Keratinocyte (primary cell): ENCODE measurements at regions not wholly inside any gene's neighbourhood (a gene's known extent, or its start where the extent isn't known, plus 50 kb on each side); places are given as distances from the start of the nearest gene placed in this dataset.

Experiments used
- DNase-seq: peaks from one replicate; pipeline ENCODE4 v3.0.0-alpha.2; 2011; ENCODE audit warnings: low read depth, missing footprints, low spot score
- FAIRE-seq: peaks from 2 replicates; lab custom pipeline; 2011; peaks lifted over from hg19 to GRCh38; lab: Jason Lieb, UNC
- H2AFZ ChIP-seq: 2 replicates; pipeline ENCODE4 v1.6.0; 2012; ENCODE audit warnings: low read length, control low read depth, inconsistent platforms; ENCODE audit not compliant: control insufficient read depth
- H3K27ac ChIP-seq: 2 replicates; pipeline ENCODE4 v1.5.1; 2011; ENCODE audit warnings: low read length; ENCODE audit not compliant: control insufficient read depth, insufficient read depth
- H3K27me3 ChIP-seq: 3 replicates; pipeline ENCODE4 v1.6.0; 2011; ENCODE audit warnings: low read length; ENCODE audit not compliant: control insufficient read depth, insufficient read depth; ENCODE audit errors: extremely low read depth
- H3K36me3 ChIP-seq, 2 experiments: 2 replicates in 1 of 2; 3 replicates in 1 of 2; pipeline ENCODE4 v1.5.1; 2011; ENCODE audit warnings: low read length in 2 of 2, mild to moderate bottlenecking in 1 of 2; ENCODE audit not compliant: control insufficient read depth in 2 of 2, insufficient read depth in 2 of 2; ENCODE audit errors: extremely low read depth in 1 of 2
- H3K4me1 ChIP-seq: 3 replicates; pipeline ENCODE4 v1.5.1; 2011; ENCODE audit warnings: low read length; ENCODE audit not compliant: control insufficient read depth, insufficient read depth; ENCODE audit errors: extremely low read depth
- H3K4me2 ChIP-seq: 3 replicates; pipeline ENCODE4 v1.6.0; 2011; ENCODE audit warnings: low read depth, low read length; ENCODE audit not compliant: control insufficient read depth, insufficient read depth; ENCODE audit errors: extremely low read depth
- H3K4me3 ChIP-seq, 3 experiments: fragments of 200-600 bp in 1 of 3; sonication (generic) in 1 of 3; 2 replicates in 2 of 3; 3 replicates in 1 of 3; pipeline ENCODE4 v1.5.1; 2011 to 2016; ENCODE audit warnings: low read length in 3 of 3, mild to moderate bottlenecking in 3 of 3, control low read depth in 2 of 3, inconsistent platforms in 1 of 3, low read depth in 1 of 3, mixed read lengths in 1 of 3, mixed run types in 1 of 3, moderate library complexity in 1 of 3; ENCODE audit not compliant: control insufficient read depth in 2 of 3, insufficient read depth in 2 of 3; ENCODE audit errors: extremely low read depth in 1 of 3
- H3K79me2 ChIP-seq: 2 replicates; pipeline ENCODE4 v1.6.0; 2012; ENCODE audit warnings: low read length; ENCODE audit not compliant: control insufficient read depth, insufficient read depth
- H3K9ac ChIP-seq: 3 replicates; pipeline ENCODE4 v1.6.0; 2011; ENCODE audit warnings: low read length; ENCODE audit not compliant: control insufficient read depth, insufficient read depth; ENCODE audit errors: extremely low read depth
- H3K9me1 ChIP-seq: 3 replicates; pipeline ENCODE4 v1.6.0; 2011; ENCODE audit warnings: low read length; ENCODE audit not compliant: control insufficient read depth, insufficient read depth; ENCODE audit errors: extremely low read depth
- H3K9me3 ChIP-seq: 2 replicates; pipeline ENCODE4 v1.5.1; 2012; ENCODE audit warnings: low read depth, low read length; ENCODE audit not compliant: control insufficient read depth
- H4K20me1 ChIP-seq: 3 replicates; pipeline ENCODE4 v1.6.0; 2011; ENCODE audit warnings: low read length; ENCODE audit not compliant: control insufficient read depth, insufficient read depth; ENCODE audit errors: extremely low read depth
- EZH2 ChIP-seq: IDR thresholded peaks from one replicate; pipeline ENCODE4 v1.6.1; 2012; ENCODE audit warnings: inconsistent platforms, mild to moderate bottlenecking, low read length, moderate library complexity
- dilution Hi-C: fragments of 300-500 bp; cut with MboI; formaldehyde crosslinking; loops from one replicate; pipeline ENCODE4 v1.7.0; 2020; ENCODE audit warnings: low sequenced_read_pairs; ENCODE audit not compliant: extremely low pct_ligation_motif_present
- TF ChIP-seq, protein P1 (sequence below), 3 experiments: IDR thresholded peaks in 1 of 3; conservative IDR thresholded peaks in 1 of 3; optimal IDR thresholded peaks in 1 of 3; 2 replicates in 2 of 3; 3 replicates in 1 of 3; pipeline versions ENCODE3 to v1.5.1; 2011; ENCODE audit warnings: low read length in 3 of 3, mild to moderate bottlenecking in 3 of 3, moderate library complexity in 2 of 3, control low read depth in 1 of 3, inconsistent platforms in 1 of 3; ENCODE audit not compliant: insufficient read depth in 2 of 3; ENCODE audit errors: extremely low read depth in 1 of 3

- no peak for FAIRE-seq
- Histone ChIP-seq H2AFZ (no peak overlapping the region), H3K79me2 (no peaks in the 10 kb centered on the region), H3K27me3 (no peaks in the 10 kb centered on the region), H3K9me3 (no peaks in the 10 kb centered on the region), H3K4me1 (no peaks in the 10 kb centered on the region), H4K20me1 (no peaks in the 10 kb centered on the region), H3K4me2 (no peak overlapping the region), H3K9ac (no peak overlapping the region), H3K36me3 (no peaks in the 10 kb centered on the region), H3K27ac (no peak overlapping the region), H3K4me3 (no peak overlapping the region), H3K9me1 (no peaks in the 10 kb centered on the region)
- dilution Hi-C loops = no loop called here
- DNase-seq = no peak
- TF ChIP-seq EZH2 = no peak
- TF ChIP-seq, protein P1, sequence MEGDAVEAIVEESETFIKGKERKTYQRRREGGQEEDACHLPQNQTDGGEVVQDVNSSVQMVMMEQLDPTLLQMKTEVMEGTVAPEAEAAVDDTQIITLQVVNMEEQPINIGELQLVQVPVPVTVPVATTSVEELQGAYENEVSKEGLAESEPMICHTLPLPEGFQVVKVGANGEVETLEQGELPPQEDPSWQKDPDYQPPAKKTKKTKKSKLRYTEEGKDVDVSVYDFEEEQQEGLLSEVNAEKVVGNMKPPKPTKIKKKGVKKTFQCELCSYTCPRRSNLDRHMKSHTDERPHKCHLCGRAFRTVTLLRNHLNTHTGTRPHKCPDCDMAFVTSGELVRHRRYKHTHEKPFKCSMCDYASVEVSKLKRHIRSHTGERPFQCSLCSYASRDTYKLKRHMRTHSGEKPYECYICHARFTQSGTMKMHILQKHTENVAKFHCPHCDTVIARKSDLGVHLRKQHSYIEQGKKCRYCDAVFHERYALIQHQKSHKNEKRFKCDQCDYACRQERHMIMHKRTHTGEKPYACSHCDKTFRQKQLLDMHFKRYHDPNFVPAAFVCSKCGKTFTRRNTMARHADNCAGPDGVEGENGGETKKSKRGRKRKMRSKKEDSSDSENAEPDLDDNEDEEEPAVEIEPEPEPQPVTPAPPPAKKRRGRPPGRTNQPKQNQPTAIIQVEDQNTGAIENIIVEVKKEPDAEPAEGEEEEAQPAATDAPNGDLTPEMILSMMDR (optimal IDR thresholded peaks at IDR 0.05 in 1 of 3, IDR thresholded peaks at IDR 0.05 in 1 of 3, conservative IDR thresholded peaks at IDR 0.05 in 1 of 3; ENCODE audit: extremely low read depth in 1 of 3, insufficient read depth in 2 of 3, low read length in 3 of 3) = no peak
These were observed 529.1 kb upstream of the MEX3C start for GRCh38 chr18:51726614-51727013.

- DNase-seq (no peak), FAIRE-seq (no peak)
- Histone ChIP-seq H3K36me3 (no peaks in the 10 kb centered on the region), H3K4me3 (no peak overlapping the region), H2AFZ (no peak overlapping the region), H3K27ac (no peak overlapping the region), H3K27me3 (no peaks in the 10 kb centered on the region), H3K9me3 (no peaks in the 10 kb centered on the region), H3K4me2 (no peak overlapping the region), H3K79me2 (no peaks in the 10 kb centered on the region), H3K9me1 (no peaks in the 10 kb centered on the region), H3K9ac (no peak overlapping the region), H4K20me1 (no peaks in the 10 kb centered on the region), H3K4me1 (no peaks in the 10 kb centered on the region)
- dilution Hi-C loops = no loop called here
- TF ChIP-seq, protein P1 (optimal IDR thresholded peaks at IDR 0.05 in 1 of 3, IDR thresholded peaks at IDR 0.05 in 1 of 3, conservative IDR thresholded peaks at IDR 0.05 in 1 of 3; ENCODE audit: extremely low read depth in 1 of 3, insufficient read depth in 2 of 3, low read length in 3 of 3) = no peak
- TF ChIP-seq EZH2 = no peak
These were observed 530.3 kb upstream of the MEX3C start for GRCh38 chr18:51727780-51728179.
